Activated CD4-positive, alpha-beta T cell treated with anti-CD3 and anti-CD28 coated beads for 48 hours (primary cell): ENCODE measurements at regions not wholly inside any gene's neighbourhood (a gene's known extent, or its start where the extent isn't known, plus 50 kb on each side); places are given as distances from the start of the nearest gene placed in this dataset.

Experiments used
- DNase-seq: peaks from one replicate; pipeline ENCODE4 v3.0.0-alpha.2; 2020

GRCh38 chr11:115556984-115557383 is 52.8 kb upstream of the CADM1 start:
- no peak for DNase-seq

GRCh38 chr11:115555336-115556090 is 51.3 kb upstream of the CADM1 start:
- DNase-seq: no peak
